ENCODE measurements at regions not wholly inside any gene's neighbourhood (a gene's known extent, or its start where the extent isn't known, plus 50 kb on each side); places are given as distances from the start of the nearest gene placed in this dataset.

- TF ChIP-seq SETDB1 (IDR thresholded peaks at IDR 0.05; ENCODE audit: insufficient read length, low read length), result no peak
- no peak for TF ChIP-seq ZNF580 (tag by site-specific recombination; IDR thresholded peaks at IDR 0.05)
- TF ChIP-seq ZBTB7A (tag by site-specific recombination; IDR thresholded peaks at IDR 0.05; ENCODE audit: low read depth), result no peak
Observed at GRCh38 chr6:66321017-66321416, 614.0 kb upstream of the EYS start (continued).

DNA sequence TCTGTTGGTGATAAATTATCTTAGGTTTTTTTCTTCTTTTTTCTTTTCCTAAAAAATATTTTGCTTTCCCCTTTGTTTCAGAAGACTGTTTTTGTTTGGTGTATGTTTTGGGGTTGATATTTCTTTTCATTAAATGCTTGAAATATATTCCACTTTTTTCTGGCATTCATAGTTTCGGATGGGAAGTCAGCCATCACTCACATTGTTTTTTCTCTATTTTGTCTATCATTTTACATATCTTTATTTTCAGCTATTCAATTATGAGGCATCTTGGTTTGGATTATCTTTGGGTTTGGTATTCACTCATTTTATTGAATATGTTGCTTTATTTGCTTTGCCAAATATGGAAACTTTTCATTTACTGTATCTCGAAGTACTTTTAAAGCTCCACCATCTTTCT, 600.5 kb upstream of the EYS start:
- no peaks in the 10 kb centered on the region for H3K36me3 ChIP-seq (ENCODE audit: control insufficient read depth in 2 of 2, insufficient read depth in 1 of 2, low read length in 2 of 2)
- H3K27ac ChIP-seq (ENCODE audit: extremely low read depth, low read depth, low read length), result no peak overlapping the region
- CTCF ChIA-PET, result no interaction called here
- POLR2A ChIA-PET, result no interaction called here
- no peak overlapping the region for H3K4me3 ChIP-seq (ENCODE audit: low read depth, low read length)
- no peaks in the 10 kb centered on the region for H3K4me1 ChIP-seq (ENCODE audit: control insufficient read depth, insufficient read depth, low read length)
- H3K9me3 ChIP-seq (ENCODE audit: control insufficient read depth, insufficient read depth, low read depth, low read length), result no peaks in the 10 kb centered on the region
- TF ChIP-seq EGR2 (tag by site-specific recombination; IDR thresholded peaks at IDR 0.05; ENCODE audit: low read depth) (no peak), MYNN (tag by site-specific recombination; IDR thresholded peaks at IDR 0.05; ENCODE audit: borderline replicate concordance) (no peak), SETDB1 (IDR thresholded peaks at IDR 0.05; ENCODE audit: insufficient read length, low read length) (peak; percentile 94), ZNF76 (tag by site-specific recombination; IDR thresholded peaks at IDR 0.05; ENCODE audit: borderline replicate concordance, low read depth) (no peak), ZNF24 (tag by site-specific recombination; IDR thresholded peaks at IDR 0.05) (no peak), ZNF449 (tag by site-specific recombination; IDR thresholded peaks at IDR 0.05) (no peak), TRIM28 (IDR thresholded peaks at IDR 0.05; ENCODE audit: borderline replicate concordance, low read length) (peak; percentile 96), ZNF433 (tag by site-specific recombination; IDR thresholded peaks at IDR 0.05; ENCODE audit: low read depth) (no peak)

DNA sequence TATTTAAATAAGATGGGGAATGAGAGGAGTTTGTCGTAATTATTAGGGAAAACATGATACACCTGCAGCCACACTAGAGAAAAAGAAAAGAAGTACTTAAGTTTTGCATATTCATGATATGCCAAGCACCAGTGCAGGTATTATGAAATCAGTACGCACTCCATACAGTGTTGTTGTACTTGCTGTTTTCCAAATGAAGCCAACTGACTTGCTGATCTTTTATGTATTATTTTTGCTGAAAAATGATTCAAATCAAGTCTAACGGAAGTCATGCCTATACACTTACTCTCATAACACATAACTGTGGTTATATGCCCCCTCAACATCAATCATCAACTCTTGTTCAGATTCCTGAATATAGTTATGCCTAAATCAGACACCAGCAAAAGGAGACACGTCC, 584.9 kb upstream of the EYS start:
- ChIA-PET CTCF (no interaction called here), POLR2A (no interaction called here)
- no peak for TF ChIP-seq ZXDB (tag by site-specific recombination; IDR thresholded peaks at IDR 0.05)
- TF ChIP-seq ZNF791 (tag by site-specific recombination; IDR thresholded peaks at IDR 0.05), result no peak
- TF ChIP-seq ZBTB48 (tag by site-specific recombination; IDR thresholded peaks at IDR 0.05), result no peak
- no peak for TF ChIP-seq ZNF621 (tag by site-specific recombination; IDR thresholded peaks at IDR 0.05)
- no peak for TF ChIP-seq ZNF140 (tag by site-specific recombination; IDR thresholded peaks at IDR 0.05)
- TF ChIP-seq, protein P1, sequence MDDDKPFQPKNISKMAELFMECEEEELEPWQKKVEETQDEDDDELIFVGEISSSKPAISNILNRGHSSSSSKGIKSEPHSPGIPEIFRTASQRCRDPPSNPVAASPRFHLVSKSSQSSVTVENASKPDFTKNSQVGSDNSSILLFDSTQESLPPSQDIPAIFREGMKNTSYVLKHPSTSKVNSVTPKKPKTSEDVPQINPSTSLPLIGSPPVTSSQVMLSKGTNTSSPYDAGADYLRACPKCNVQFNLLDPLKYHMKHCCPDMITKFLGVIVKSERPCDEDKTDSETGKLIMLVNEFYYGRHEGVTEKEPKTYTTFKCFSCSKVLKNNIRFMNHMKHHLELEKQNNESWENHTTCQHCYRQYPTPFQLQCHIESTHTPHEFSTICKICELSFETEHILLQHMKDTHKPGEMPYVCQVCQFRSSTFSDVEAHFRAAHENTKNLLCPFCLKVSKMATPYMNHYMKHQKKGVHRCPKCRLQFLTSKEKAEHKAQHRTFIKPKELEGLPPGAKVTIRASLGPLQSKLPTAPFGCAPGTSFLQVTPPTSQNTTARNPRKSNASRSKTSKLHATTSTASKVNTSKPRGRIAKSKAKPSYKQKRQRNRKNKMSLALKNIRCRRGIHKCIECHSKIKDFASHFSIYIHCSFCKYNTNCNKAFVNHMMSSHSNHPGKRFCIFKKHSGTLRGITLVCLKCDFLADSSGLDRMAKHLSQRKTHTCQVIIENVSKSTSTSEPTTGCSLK (tag by site-specific recombination; IDR thresholded peaks at IDR 0.05), result no peak
- no peak for TF ChIP-seq ZNF174 (tag by site-specific recombination; IDR thresholded peaks at IDR 0.05)
- TF ChIP-seq ZNF776 (tag by site-specific recombination; IDR thresholded peaks at IDR 0.05; ENCODE audit: borderline replicate concordance), result no peak
- no peak for TF ChIP-seq ZNF404 (tag by site-specific recombination; IDR thresholded peaks at IDR 0.05)
- no peak for TF ChIP-seq SP3 (tag by site-specific recombination; IDR thresholded peaks at IDR 0.05)
- TF ChIP-seq ZNF37A (tag by site-specific recombination; IDR thresholded peaks at IDR 0.05), result no peak
- TF ChIP-seq OSR2 (tag by site-specific recombination; IDR thresholded peaks at IDR 0.05), result no peak
- TF ChIP-seq ZNF580 (tag by site-specific recombination; IDR thresholded peaks at IDR 0.05), result no peak
- no peak for TF ChIP-seq HOXC10 (CRISPR knock-in tag; IDR thresholded peaks at IDR 0.05)
- TF ChIP-seq ZNF202 (tag by site-specific recombination; IDR thresholded peaks at IDR 0.05; ENCODE audit: borderline replicate concordance), result no peak
- no peak for TF ChIP-seq ZNF146 (tag by site-specific recombination; IDR thresholded peaks at IDR 0.05)
- TF ChIP-seq ZNF114 (tag by site-specific recombination; IDR thresholded peaks at IDR 0.05), result no peak
- no peak for TF ChIP-seq ZFP41 (tag by site-specific recombination; IDR thresholded peaks at IDR 0.05; ENCODE audit: borderline replicate concordance)
- TF ChIP-seq ZBTB6 (tag by site-specific recombination; IDR thresholded peaks at IDR 0.05), result no peak
- no peak for TF ChIP-seq ZNF239 (tag by site-specific recombination; IDR thresholded peaks at IDR 0.05)
- no peaks in the 10 kb centered on the region for H3K4me1 ChIP-seq (ENCODE audit: control insufficient read depth, insufficient read depth, low read length)
- H3K36me3 ChIP-seq (ENCODE audit: control insufficient read depth in 2 of 2, insufficient read depth in 1 of 2, low read length in 2 of 2), result no peaks in the 10 kb centered on the region
- H3K9me3 ChIP-seq (ENCODE audit: control insufficient read depth, insufficient read depth, low read depth, low read length), result no peaks in the 10 kb centered on the region
- no peak overlapping the region for H3K27ac ChIP-seq (ENCODE audit: extremely low read depth, low read depth, low read length)
- H3K4me3 ChIP-seq (ENCODE audit: low read depth, low read length), result no peak overlapping the region

All from HEK293 (cell line).